ENCODE measurements at regions not wholly inside any gene's neighbourhood (a gene's known extent, or its start where the extent isn't known, plus 50 kb on each side); places are given as distances from the start of the nearest gene placed in this dataset.

GRCh38 chr2:122096761-122097160 lies 341.3 kb downstream of the TSN start:
- DNase-seq (ENCODE audit: extremely low read depth, low read depth, low spot score) = no peak

- DNase-seq (ENCODE audit: extremely low read depth, low read depth, low spot score) = no peak
These were observed 342.9 kb downstream of the TSN start for GRCh38 chr2:122098306-122098705.

GRCh38 chr2:122100346-122100745 lies 344.9 kb downstream of the TSN start:
- DNase-seq (ENCODE audit: extremely low read depth, low read depth, low spot score) = no peak

- no peak for DNase-seq (ENCODE audit: extremely low read depth, low read depth, low spot score)
These were observed 345.3 kb downstream of the TSN start for GRCh38 chr2:122100756-122101155.

- DNase-seq (ENCODE audit: extremely low read depth, low read depth, low spot score) = no peak
These were observed 345.9 kb downstream of the TSN start for GRCh38 chr2:122101319-122101718.

GRCh38 chr2:122105171-122105876 lies 349.9 kb downstream of the TSN start:
- no peak for DNase-seq (ENCODE audit: extremely low read depth, low read depth, low spot score)

GRCh38 chr2:122105877-122106206 lies 350.4 kb downstream of the TSN start:
- no peak for DNase-seq (ENCODE audit: extremely low read depth, low read depth, low spot score)

- no peak for DNase-seq (ENCODE audit: extremely low read depth, low read depth, low spot score)
These were observed 352.7 kb downstream of the TSN start for GRCh38 chr2:122108186-122108585.

- no peak for DNase-seq (ENCODE audit: extremely low read depth, low read depth, low spot score)
These were observed 357.0 kb downstream of the TSN start for GRCh38 chr2:122112216-122113005.

GRCh38 chr2:122114421-122114820 lies 359.0 kb downstream of the TSN start:
- DNase-seq (ENCODE audit: extremely low read depth, low read depth, low spot score) = no peak

- DNase-seq (ENCODE audit: extremely low read depth, low read depth, low spot score) = no peak
These were observed 361.9 kb downstream of the TSN start for GRCh38 chr2:122117371-122117770.

- no peak for DNase-seq (ENCODE audit: extremely low read depth, low read depth, low spot score)
These were observed 373.9 kb downstream of the TSN start for GRCh38 chr2:122129399-122129798.

GRCh38 chr2:122132147-122132691 lies 376.8 kb downstream of the TSN start:
- no peak for DNase-seq (ENCODE audit: extremely low read depth, low read depth, low spot score)

GRCh38 chr2:122135021-122135937 lies 379.8 kb downstream of the TSN start:
- no peak for DNase-seq (ENCODE audit: extremely low read depth, low read depth, low spot score)

GRCh38 chr2:122136056-122136455 lies 380.6 kb downstream of the TSN start:
- no peak for DNase-seq (ENCODE audit: extremely low read depth, low read depth, low spot score)

- DNase-seq (ENCODE audit: extremely low read depth, low read depth, low spot score) = no peak
These were observed 383.1 kb downstream of the TSN start for GRCh38 chr2:122138561-122138960.

GRCh38 chr2:122139739-122140420 lies 384.4 kb downstream of the TSN start:
- no peak for DNase-seq (ENCODE audit: extremely low read depth, low read depth, low spot score)

GRCh38 chr2:122144884-122145283 lies 389.4 kb downstream of the TSN start:
- DNase-seq (ENCODE audit: extremely low read depth, low read depth, low spot score) = no peak

GRCh38 chr2:122145856-122146255 lies 390.4 kb downstream of the TSN start:
- DNase-seq (ENCODE audit: extremely low read depth, low read depth, low spot score) = no peak

- no peak for DNase-seq (ENCODE audit: extremely low read depth, low read depth, low spot score)
These were observed 392.8 kb downstream of the TSN start for GRCh38 chr2:122148128-122148767.
